ENCODE measurements at regions not wholly inside any gene's neighbourhood (a gene's known extent, or its start where the extent isn't known, plus 50 kb on each side); places are given as distances from the start of the nearest gene placed in this dataset.

- WGBS (ENCODE audit: insufficient coverage): no CpG with 5 or more reads among the region's 4 CpGs
- Histone ChIP-seq H2AFZ (ENCODE audit: insufficient read depth, low read depth, low read length, poor library complexity, severe bottlenecking) (no peak overlapping the region), H3K79me2 (ENCODE audit: insufficient read depth, low read length) (no peaks in the 10 kb centered on the region), H3K9ac (ENCODE audit: insufficient read depth, low read length, poor library complexity, severe bottlenecking) (no peak overlapping the region), H3K27me3 (ENCODE audit: control insufficient read depth in 2 of 2, insufficient read depth in 2 of 2, low read length in 2 of 2) (no peaks in the 10 kb centered on the region), H3K4me3 (replicated peaks in 1 of 3; ENCODE audit: low read depth in 2 of 3, low read length in 3 of 3) (no peak overlapping the region), H3K27ac (ENCODE audit: low read depth in 1 of 2, low read length in 2 of 2) (no peak overlapping the region), H3K36me3 (replicated peaks in 1 of 2; ENCODE audit: control insufficient read depth in 1 of 2, insufficient read depth in 2 of 2, low read length in 2 of 2) (no peaks in the 10 kb centered on the region), H3K9me3 (replicated peaks in 1 of 2; ENCODE audit: control insufficient read depth in 1 of 2, insufficient read depth in 1 of 2, low read length in 2 of 2) (peaks cover 0 to 10% of the 10 kb centered on the region in 2 donors), H3K4me2 (replicated peaks; ENCODE audit: extremely low read depth, low read length, poor library complexity, severe bottlenecking) (no peak overlapping the region), H4K20me1 (ENCODE audit: insufficient read depth, low read length) (no peaks in the 10 kb centered on the region), H3K4me1 (ENCODE audit: control insufficient read depth in 1 of 2, insufficient read depth in 2 of 2, low read length in 2 of 2) (no peaks in the 10 kb centered on the region)
- intact Hi-C loops (cut with micrococcal nuclease): no loop called here
- H3K36me3 Mint-ChIP-seq: no peaks in the 10 kb centered on the region
- no peak for TF ChIP-seq CTCF (IDR thresholded peaks at IDR 0.05)
- no peaks in the 10 kb centered on the region for H3K4me1 Mint-ChIP-seq
- H3K27ac Mint-ChIP-seq: no peak overlapping the region
- H3K4me3 Mint-ChIP-seq: no peak overlapping the region
- peaks cover 0 to 7% (median 5%) of the 10 kb centered on the region in 7 donors for H3K9me3 Mint-ChIP-seq
- DNase-seq: no peak
- no peaks in the 10 kb centered on the region for H3K27me3 Mint-ChIP-seq (ENCODE audit: low read depth in 3 of 3)
Measured at GRCh38 chr3:70815817-70816216, 503.4 kb upstream of the MDFIC2 start.

- no peaks in the 10 kb centered on the region for H3K36me3 ChIP-seq (replicated peaks in 1 of 2; ENCODE audit: control insufficient read depth in 1 of 2, insufficient read depth in 2 of 2, low read length in 2 of 2)
- Mint-ChIP-seq H3K27me3 (ENCODE audit: low read depth in 3 of 3) (no peaks in the 10 kb centered on the region), H3K27ac (no peak overlapping the region), H3K4me3 (no peak overlapping the region), H3K36me3 (no peaks in the 10 kb centered on the region), H3K9me3 (peaks cover 0 to 8% (median 5%) of the 10 kb centered on the region in 7 donors), H3K4me1 (no peaks in the 10 kb centered on the region)
- no peak overlapping the region for H3K27ac ChIP-seq (ENCODE audit: low read depth in 1 of 2, low read length in 2 of 2)
- H3K9ac ChIP-seq (ENCODE audit: insufficient read depth, low read length, poor library complexity, severe bottlenecking): no peak overlapping the region
- H2AFZ ChIP-seq (ENCODE audit: insufficient read depth, low read depth, low read length, poor library complexity, severe bottlenecking): no peak overlapping the region
- no peaks in the 10 kb centered on the region for H3K27me3 ChIP-seq (ENCODE audit: control insufficient read depth in 2 of 2, insufficient read depth in 2 of 2, low read length in 2 of 2)
- H4K20me1 ChIP-seq (ENCODE audit: insufficient read depth, low read length): no peaks in the 10 kb centered on the region
- intact Hi-C loops (cut with micrococcal nuclease): no loop called here
- peaks cover 0 to 7% of the 10 kb centered on the region in 2 donors for H3K9me3 ChIP-seq (replicated peaks in 1 of 2; ENCODE audit: control insufficient read depth in 1 of 2, insufficient read depth in 1 of 2, low read length in 2 of 2)
- no CpG with 5 or more reads among the region's 3 CpGs for WGBS (ENCODE audit: insufficient coverage)
- no peak for DNase-seq
- H3K4me3 ChIP-seq (replicated peaks in 1 of 3; ENCODE audit: low read depth in 2 of 3, low read length in 3 of 3): no peak overlapping the region
- no peaks in the 10 kb centered on the region for H3K4me1 ChIP-seq (ENCODE audit: control insufficient read depth in 1 of 2, insufficient read depth in 2 of 2, low read length in 2 of 2)
- TF ChIP-seq CTCF (IDR thresholded peaks at IDR 0.05): no peak
- no peaks in the 10 kb centered on the region for H3K79me2 ChIP-seq (ENCODE audit: insufficient read depth, low read length)
- no peak overlapping the region for H3K4me2 ChIP-seq (replicated peaks; ENCODE audit: extremely low read depth, low read length, poor library complexity, severe bottlenecking)
Measured at GRCh38 chr3:70813311-70813710, 500.9 kb upstream of the MDFIC2 start.
